ENCODE measurements at regions not wholly inside any gene's neighbourhood (a gene's known extent, or its start where the extent isn't known, plus 50 kb on each side); places are given as distances from the start of the nearest gene placed in this dataset.

DNA sequence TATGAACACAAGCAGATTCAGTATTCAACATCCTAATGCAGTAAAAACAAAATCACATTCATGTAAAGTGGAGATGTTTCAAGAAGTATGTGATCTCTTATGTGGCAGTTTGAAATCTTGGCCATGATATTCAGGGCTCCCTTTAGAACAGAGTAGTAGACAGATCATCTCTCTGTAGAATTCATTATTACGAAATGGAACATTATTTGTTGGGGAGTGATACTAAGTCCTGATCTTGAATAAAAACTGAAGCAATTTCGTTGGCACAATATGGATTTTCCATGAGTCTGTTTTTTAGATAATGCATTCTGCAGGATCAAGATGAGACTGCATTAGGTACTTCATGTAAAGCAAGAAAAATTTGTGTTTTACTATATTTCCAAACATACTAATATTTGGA is 264.4 kb upstream of the NRIP1 start:
- H3K4me3 ChIP-seq = no peak overlapping the region
- H2AFZ ChIP-seq = no peak overlapping the region
- H3K79me2 ChIP-seq (replicated peaks; ENCODE audit: insufficient read depth) = no peaks in the 10 kb centered on the region
- no peaks in the 10 kb centered on the region for H3K27me3 ChIP-seq (ENCODE audit: insufficient read depth)
- Mint-ChIP-seq H3K4me3 (no peak overlapping the region), H3K27me3 (ENCODE audit: insufficient read depth, low read depth, poor library complexity) (no peaks in the 10 kb centered on the region), H3K4me1 (no peaks in the 10 kb centered on the region), H3K36me3 (ENCODE audit: low read depth) (peaks cover 8% of the 10 kb centered on the region; the same call in 1 of the 3 replicates), H3K9me3 (peaks cover 16% of the 10 kb centered on the region; the same call in 2 of the 3 replicates), H3K27ac (no peak overlapping the region)
- no peaks in the 10 kb centered on the region for H3F3A ChIP-seq (replicated peaks; ENCODE audit: low read depth)
- no peak for DNase-seq (ENCODE audit: low spot score)
- no peaks in the 10 kb centered on the region for H3K9me2 ChIP-seq (ENCODE audit: insufficient read depth)
- no peaks in the 10 kb centered on the region for H3K4me1 ChIP-seq (ENCODE audit: insufficient read depth)
- no peak overlapping the region for H3K4me2 ChIP-seq
- no peak overlapping the region for H3K27ac ChIP-seq (ENCODE audit: low read depth)
- no peak for ATAC-seq
- H4K20me1 ChIP-seq (replicated peaks; ENCODE audit: insufficient read depth) = no peaks in the 10 kb centered on the region
- H3K36me3 ChIP-seq (ENCODE audit: insufficient read depth) = no peaks in the 10 kb centered on the region
- TF ChIP-seq JUNB (IDR thresholded peaks at IDR 0.05; ENCODE audit: unreplicated experiment) (no peak), ZNF114 (CRISPR knock-in tag; IDR thresholded peaks at IDR 0.05) (no peak), ETS1 (IDR thresholded peaks at IDR 0.05) (no peak), NANOG (IDR thresholded peaks at IDR 0.05; ENCODE audit: borderline replicate concordance) (no peak), CREB1 (CRISPR knock-in tag; IDR thresholded peaks at IDR 0.05; ENCODE audit: low read depth) (no peak), EZH2phosphoT487 (IDR thresholded peaks at IDR 0.05; ENCODE audit: unreplicated experiment) (no peak), POLR2AphosphoS5 (IDR thresholded peaks at IDR 0.05; ENCODE audit: low read depth) (no peak), ZNF462 (CRISPR knock-in tag; IDR thresholded peaks at IDR 0.05) (no peak), ZNF331 (CRISPR knock-in tag; IDR thresholded peaks at IDR 0.05; ENCODE audit: low read depth) (no peak), EZH2 (IDR thresholded peaks at IDR 0.05; ENCODE audit: low read depth, unreplicated experiment) (no peak), STAT1 (IDR thresholded peaks at IDR 0.05; ENCODE audit: unreplicated experiment) (no peak)
- TF ChIP-seq, protein P1, sequence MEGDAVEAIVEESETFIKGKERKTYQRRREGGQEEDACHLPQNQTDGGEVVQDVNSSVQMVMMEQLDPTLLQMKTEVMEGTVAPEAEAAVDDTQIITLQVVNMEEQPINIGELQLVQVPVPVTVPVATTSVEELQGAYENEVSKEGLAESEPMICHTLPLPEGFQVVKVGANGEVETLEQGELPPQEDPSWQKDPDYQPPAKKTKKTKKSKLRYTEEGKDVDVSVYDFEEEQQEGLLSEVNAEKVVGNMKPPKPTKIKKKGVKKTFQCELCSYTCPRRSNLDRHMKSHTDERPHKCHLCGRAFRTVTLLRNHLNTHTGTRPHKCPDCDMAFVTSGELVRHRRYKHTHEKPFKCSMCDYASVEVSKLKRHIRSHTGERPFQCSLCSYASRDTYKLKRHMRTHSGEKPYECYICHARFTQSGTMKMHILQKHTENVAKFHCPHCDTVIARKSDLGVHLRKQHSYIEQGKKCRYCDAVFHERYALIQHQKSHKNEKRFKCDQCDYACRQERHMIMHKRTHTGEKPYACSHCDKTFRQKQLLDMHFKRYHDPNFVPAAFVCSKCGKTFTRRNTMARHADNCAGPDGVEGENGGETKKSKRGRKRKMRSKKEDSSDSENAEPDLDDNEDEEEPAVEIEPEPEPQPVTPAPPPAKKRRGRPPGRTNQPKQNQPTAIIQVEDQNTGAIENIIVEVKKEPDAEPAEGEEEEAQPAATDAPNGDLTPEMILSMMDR (conservative IDR thresholded peaks at IDR 0.05; ENCODE audit: low read depth in 2 of 2) = no peak
- TF ChIP-seq, protein P2, sequence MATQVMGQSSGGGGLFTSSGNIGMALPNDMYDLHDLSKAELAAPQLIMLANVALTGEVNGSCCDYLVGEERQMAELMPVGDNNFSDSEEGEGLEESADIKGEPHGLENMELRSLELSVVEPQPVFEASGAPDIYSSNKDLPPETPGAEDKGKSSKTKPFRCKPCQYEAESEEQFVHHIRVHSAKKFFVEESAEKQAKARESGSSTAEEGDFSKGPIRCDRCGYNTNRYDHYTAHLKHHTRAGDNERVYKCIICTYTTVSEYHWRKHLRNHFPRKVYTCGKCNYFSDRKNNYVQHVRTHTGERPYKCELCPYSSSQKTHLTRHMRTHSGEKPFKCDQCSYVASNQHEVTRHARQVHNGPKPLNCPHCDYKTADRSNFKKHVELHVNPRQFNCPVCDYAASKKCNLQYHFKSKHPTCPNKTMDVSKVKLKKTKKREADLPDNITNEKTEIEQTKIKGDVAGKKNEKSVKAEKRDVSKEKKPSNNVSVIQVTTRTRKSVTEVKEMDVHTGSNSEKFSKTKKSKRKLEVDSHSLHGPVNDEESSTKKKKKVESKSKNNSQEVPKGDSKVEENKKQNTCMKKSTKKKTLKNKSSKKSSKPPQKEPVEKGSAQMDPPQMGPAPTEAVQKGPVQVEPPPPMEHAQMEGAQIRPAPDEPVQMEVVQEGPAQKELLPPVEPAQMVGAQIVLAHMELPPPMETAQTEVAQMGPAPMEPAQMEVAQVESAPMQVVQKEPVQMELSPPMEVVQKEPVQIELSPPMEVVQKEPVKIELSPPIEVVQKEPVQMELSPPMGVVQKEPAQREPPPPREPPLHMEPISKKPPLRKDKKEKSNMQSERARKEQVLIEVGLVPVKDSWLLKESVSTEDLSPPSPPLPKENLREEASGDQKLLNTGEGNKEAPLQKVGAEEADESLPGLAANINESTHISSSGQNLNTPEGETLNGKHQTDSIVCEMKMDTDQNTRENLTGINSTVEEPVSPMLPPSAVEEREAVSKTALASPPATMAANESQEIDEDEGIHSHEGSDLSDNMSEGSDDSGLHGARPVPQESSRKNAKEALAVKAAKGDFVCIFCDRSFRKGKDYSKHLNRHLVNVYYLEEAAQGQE (IDR thresholded peaks at IDR 0.05; ENCODE audit: unreplicated experiment) = no peak

Measured in GM23338 (cell line).